GM18505 (cell line): ENCODE measurements at regions not wholly inside any gene's neighbourhood (a gene's known extent, or its start where the extent isn't known, plus 50 kb on each side); places are given as distances from the start of the nearest gene placed in this dataset.

Source experiments
- ATAC-seq: cut with Tn5 transposase; IDR thresholded peaks from one replicate; pipeline ENCODE4 v1.9.1; 2021; ENCODE audit not compliant: unreplicated experiment
- POLR2A ChIP-seq: IDR thresholded peaks from 4 replicates; pipeline ENCODE4 v1.6.1; 2011; ENCODE audit warnings: borderline replicate concordance; ENCODE audit not compliant: insufficient read depth, insufficient read length; ENCODE audit errors: extremely low read depth

DNA sequence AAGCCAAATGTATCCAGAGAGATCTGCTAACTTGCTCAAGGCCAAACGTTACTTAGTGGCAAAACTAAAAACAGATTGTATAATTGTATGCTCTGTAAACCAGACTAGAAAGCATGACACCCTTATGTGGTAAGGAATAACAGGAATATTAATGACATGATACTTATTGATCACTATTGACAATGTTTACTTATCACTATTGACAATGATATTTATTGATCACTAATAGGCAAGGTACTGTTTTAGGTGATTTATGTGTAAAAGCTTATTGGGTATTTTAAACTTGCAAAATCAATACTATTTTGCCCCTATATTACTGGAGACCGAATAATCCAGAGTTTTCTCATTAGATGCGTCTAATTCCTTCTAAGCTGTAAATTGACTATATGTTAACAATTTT is 985.1 kb downstream of the CDH11 start:
- no peak for ATAC-seq
- TF ChIP-seq POLR2A, result no peak

- no peak for TF ChIP-seq POLR2A
- no peak for ATAC-seq
Measured at GRCh38 chr16:64136314-64136713, 985.5 kb downstream of the CDH11 start.

- ATAC-seq, result no peak
Measured at GRCh38 chr16:64133366-64133765, 988.5 kb downstream of the CDH11 start.

GRCh38 chr16:64132759-64133361 is 989.0 kb downstream of the CDH11 start:
- ATAC-seq, result no peak
- TF ChIP-seq POLR2A, result no peak

More at GRCh38 chr16:64133366-64133765, 988.5 kb downstream of the CDH11 start:
- no peak for TF ChIP-seq POLR2A

- TF ChIP-seq POLR2A, result no peak
- no peak for ATAC-seq
Measured at GRCh38 chr16:64132190-64132589, 989.7 kb downstream of the CDH11 start.

DNA sequence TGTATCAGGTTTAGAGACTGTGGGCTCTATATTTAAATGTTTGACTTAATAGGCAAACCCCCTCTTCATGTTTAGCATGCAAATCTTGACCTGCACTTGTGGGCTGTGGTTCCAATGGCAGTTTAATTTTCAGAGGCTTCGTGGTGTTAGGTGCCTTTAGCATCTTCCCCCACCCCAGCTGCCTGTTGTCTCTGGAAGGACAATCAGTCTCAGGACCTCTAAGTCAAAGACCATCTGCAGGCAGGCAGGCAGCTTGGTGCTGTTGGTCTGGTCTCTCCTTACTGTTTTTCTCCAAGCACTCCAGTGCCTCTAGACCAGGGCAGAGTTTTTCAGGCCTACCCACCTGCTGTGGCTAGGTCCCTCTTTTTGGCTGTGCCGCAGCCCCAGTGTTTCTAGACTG is 990.4 kb downstream of the CDH11 start:
- no peak for TF ChIP-seq POLR2A
- no peak for ATAC-seq

- no peak for TF ChIP-seq POLR2A
- ATAC-seq, result no peak
Measured at GRCh38 chr16:64130140-64130539, 991.7 kb downstream of the CDH11 start.

GRCh38 chr16:64122177-64122576 is 999.7 kb downstream of the CDH11 start:
- no peak for ATAC-seq

DNA sequence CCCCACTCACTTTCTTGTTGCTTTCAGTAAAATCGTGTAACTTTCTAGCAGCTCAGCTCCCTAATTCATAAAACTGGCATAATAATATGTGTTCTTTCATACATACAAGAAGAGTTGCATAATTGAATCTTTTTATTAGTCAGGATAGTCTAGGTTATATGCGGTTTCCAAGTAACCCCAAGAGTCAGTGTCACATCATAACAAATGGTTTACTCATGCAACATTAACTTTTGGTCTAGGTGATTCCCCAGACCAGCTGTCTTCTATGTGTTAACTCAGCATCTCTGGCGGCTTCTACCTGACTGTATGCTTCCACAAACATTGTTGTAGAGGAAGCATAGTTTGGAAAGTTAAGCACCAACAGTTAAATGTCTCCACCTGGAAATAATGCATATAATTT is 1000.4 kb downstream of the CDH11 start:
- ATAC-seq, result no peak
- no peak for TF ChIP-seq POLR2A

More at GRCh38 chr16:64122177-64122576, 999.7 kb downstream of the CDH11 start:
- no peak for TF ChIP-seq POLR2A

GRCh38 chr16:64116151-64116550 is 1005.7 kb downstream of the CDH11 start:
- no peak for ATAC-seq
- no peak for TF ChIP-seq POLR2A

DNA sequence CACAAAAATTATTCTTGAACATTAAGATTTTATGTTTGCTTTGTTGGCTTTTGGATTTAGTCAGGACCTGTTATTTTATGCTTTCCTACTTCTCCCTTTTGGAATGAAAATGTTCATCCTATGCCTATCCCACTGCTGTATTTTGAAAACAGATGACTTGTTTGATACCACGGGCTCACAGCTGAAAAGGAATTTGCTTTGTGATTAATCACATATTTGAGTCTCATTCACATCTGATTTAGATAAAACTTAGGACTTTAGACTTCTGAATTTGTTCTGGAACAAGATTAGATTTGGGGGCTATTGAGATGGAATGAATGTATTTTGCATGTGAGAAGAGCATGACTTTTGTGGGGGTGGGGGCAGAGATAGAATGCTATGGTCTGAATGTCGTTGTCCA is 1012.6 kb downstream of the CDH11 start:
- no peak for ATAC-seq
- TF ChIP-seq POLR2A, result no peak

GRCh38 chr16:64102654-64103053 is 1019.2 kb downstream of the CDH11 start:
- ATAC-seq, result no peak

GRCh38 chr16:64098451-64098850 is 1023.4 kb downstream of the CDH11 start:
- no peak for ATAC-seq
- TF ChIP-seq POLR2A, result no peak

More at GRCh38 chr16:64102654-64103053, 1019.2 kb downstream of the CDH11 start:
- no peak for TF ChIP-seq POLR2A

- no peak for ATAC-seq
- no peak for TF ChIP-seq POLR2A
Measured at GRCh38 chr16:64096689-64097088, 1025.2 kb downstream of the CDH11 start.

DNA sequence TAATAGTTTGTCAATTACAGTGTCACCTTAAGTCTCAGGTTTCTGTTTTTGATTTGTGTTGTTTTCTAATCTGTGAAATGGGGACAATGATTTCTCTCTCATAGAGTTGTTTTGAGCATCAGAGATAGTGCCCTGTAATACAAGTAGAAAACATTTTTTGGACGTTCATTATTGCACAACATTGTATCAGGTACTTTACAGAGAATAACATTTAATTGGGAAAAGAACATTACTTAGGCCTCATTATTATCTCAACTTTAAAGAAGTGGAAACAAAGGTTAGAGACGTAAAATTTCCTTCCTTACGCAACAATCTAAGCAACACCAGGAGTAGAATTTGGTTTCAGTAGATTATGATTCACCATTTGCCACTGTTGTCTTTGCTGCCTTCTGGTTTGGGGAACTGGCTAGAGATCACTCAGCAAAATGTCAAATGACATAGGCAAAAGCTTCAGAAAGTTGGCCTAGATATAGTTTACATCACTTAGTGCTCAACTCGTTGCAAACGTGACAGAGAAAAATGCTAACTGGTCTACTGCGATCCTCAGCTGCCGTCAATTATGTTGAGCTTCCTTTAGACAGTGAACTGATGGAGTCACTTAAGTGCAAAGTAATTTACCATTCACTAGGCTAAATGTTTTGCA is 1026.8 kb downstream of the CDH11 start:
- TF ChIP-seq POLR2A, result no peak
- no peak for ATAC-seq

DNA sequence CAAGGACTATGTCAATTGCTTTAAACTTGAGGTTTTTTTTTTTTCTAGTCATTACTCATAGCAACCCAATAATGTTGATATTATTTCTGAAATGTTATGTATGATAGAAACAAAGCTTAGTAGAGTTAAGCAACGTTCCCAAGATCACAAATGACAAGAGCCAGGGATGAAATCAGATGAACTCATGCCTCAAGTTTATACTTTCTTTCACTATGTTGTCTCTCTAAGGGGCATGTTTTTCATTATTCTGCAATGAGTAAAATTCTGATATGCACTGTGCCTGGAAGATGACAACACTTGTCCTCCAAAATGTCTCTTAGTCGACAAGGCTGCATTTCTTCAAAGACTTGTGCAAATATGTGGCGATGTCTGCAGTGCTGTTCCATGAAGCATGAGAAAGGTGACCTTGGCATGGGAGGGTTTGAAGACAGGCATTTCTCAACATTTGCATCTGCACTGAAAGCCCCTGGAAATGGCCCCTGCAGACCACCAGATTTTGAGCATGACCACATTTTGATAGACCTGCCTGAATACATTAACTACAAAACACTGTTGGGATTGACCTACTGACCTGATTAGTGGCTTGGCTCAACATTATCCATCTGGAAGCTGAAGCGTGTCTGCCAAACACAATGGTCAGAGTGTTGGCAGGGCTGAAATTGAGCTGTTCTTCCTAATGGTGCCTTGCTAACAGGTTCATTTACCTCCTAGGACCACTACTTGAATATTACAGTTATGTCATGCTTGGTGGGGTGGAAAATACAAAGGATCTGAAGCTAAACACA is 1027.5 kb downstream of the CDH11 start:
- ATAC-seq, result no peak
- TF ChIP-seq POLR2A, result no peak
